Hepatocyte (in vitro differentiated cells): ENCODE measurements at regions not wholly inside any gene's neighbourhood (a gene's known extent, or its start where the extent isn't known, plus 50 kb on each side); places are given as distances from the start of the nearest gene placed in this dataset.

Experiments
- DNase-seq: peaks from one replicate; pipeline ENCODE4 v3.0.0-alpha.2; 2016; ENCODE audit warnings: low spot score
- H2AFZ ChIP-seq: fragments of 200-600 bp; sonication (generic); 2 replicates; pipeline ENCODE4 v1.6.0; 2016; ENCODE audit warnings: antibody characterized with exemption, mild to moderate bottlenecking
- H3K27ac ChIP-seq: fragments of 200-600 bp; sonication (generic); 2 replicates; pipeline ENCODE4 v1.5.1; 2016; ENCODE audit warnings: mild to moderate bottlenecking
- H3K27me3 ChIP-seq: fragments of 200-600 bp; sonication (generic); 2 replicates; pipeline ENCODE4 v1.6.1; 2016
- H3K36me3 ChIP-seq: fragments of 200-600 bp; sonication (generic); replicated peaks from 2 replicates; pipeline ENCODE4 v1.5.1; 2016; ENCODE audit warnings: low read depth; ENCODE audit not compliant: insufficient read depth
- H3K4me1 ChIP-seq: fragments of 200-600 bp; sonication (generic); 2 replicates; pipeline ENCODE4 v1.5.1; 2016; ENCODE audit warnings: mild to moderate bottlenecking, moderate library complexity; ENCODE audit not compliant: insufficient read depth
- H3K4me2 ChIP-seq: fragments of 200-600 bp; sonication (generic); 2 replicates; pipeline ENCODE4 v1.6.0; 2016
- H3K4me3 ChIP-seq: fragments of 200-600 bp; sonication (generic); 2 replicates; pipeline ENCODE4 v1.5.1; 2016; ENCODE audit warnings: mild to moderate bottlenecking
- H3K79me2 ChIP-seq: fragments of 200-600 bp; sonication (generic); 2 replicates; pipeline ENCODE4 v1.6.0; 2017; ENCODE audit warnings: mild to moderate bottlenecking
- H3K9me2 ChIP-seq: fragments of 200-600 bp; sonication (generic); replicated peaks from 2 replicates; pipeline ENCODE4 v1.6.0; 2017; ENCODE audit warnings: mild to moderate bottlenecking; ENCODE audit not compliant: insufficient read depth
- H3K9me3 ChIP-seq: fragments of 200-600 bp; sonication (generic); 2 replicates; pipeline ENCODE4 v1.5.1; 2016; ENCODE audit warnings: low read depth, mild to moderate bottlenecking
- H4K20me1 ChIP-seq: fragments of 200-600 bp; sonication (generic); 2 replicates; pipeline ENCODE4 v1.6.0; 2016; ENCODE audit warnings: mild to moderate bottlenecking; ENCODE audit not compliant: insufficient read depth, poor library complexity, severe bottlenecking
- EZH2 ChIP-seq: fragments of 200-600 bp; sonication (generic); IDR thresholded peaks from 2 replicates; pipeline ENCODE4 v1.6.1; 2016; ENCODE audit warnings: antibody characterized with exemption, mild to moderate bottlenecking, borderline replicate concordance
- EZH2phosphoT487 ChIP-seq: fragments of 200-600 bp; sonication (generic); IDR thresholded peaks from one replicate; pipeline ENCODE4 v1.6.1; 2018; ENCODE audit warnings: antibody characterized with exemption, mild to moderate bottlenecking, low read depth, moderate library complexity; ENCODE audit not compliant: unreplicated experiment, severe bottlenecking
- WGBS: methylation state at CpG from one replicate; pipeline ENCODE4 v1.1.6; 2016; ENCODE audit warnings: low lambda C conversion rate; ENCODE audit errors: missing lambda C conversion rate; 5-methylcytosine and 5-hydroxymethylcytosine counted together
- TF ChIP-seq, protein P1 (sequence below): fragments of 200-600 bp; sonication (generic); IDR thresholded peaks from 2 replicates; pipeline ENCODE4 v1.5.1; 2016; ENCODE audit warnings: antibody characterized with exemption, mild to moderate bottlenecking; ENCODE audit not compliant: poor library complexity

DNA sequence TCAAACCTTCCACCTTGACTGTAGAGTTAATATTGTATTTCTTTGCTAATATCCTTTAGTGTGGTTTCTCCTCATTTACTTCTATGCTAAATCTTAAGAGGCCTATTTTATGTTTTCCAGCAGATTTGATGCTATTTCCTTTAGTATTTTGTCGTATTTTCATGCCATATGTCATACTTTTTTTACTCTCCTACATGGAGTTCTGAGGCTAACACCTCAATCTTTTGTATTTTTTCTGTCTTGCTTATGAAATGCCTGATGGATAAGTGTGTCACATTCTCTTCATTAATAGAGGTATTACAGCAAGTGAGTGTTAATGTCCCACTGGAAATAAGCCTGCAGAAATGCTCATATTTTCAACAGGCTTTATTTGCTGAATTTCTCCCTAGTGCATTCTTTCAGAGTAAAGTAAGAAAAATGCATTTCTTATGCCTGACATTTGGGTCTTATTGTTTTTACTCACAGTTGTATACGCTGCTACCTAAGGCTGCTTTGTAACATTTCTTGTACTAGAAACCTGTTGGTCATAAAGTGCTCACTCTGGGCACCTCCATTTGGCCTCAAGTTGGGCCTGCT, 63.2 kb downstream of the DIPK2A start:
- DNase-seq = no peak
- H3K9me3 ChIP-seq = no peaks in the 10 kb centered on the region
- H2AFZ ChIP-seq = no peak overlapping the region
- no peaks in the 10 kb centered on the region for H3K9me2 ChIP-seq
- H3K27ac ChIP-seq = no peak overlapping the region
- H3K36me3 ChIP-seq = no peaks in the 10 kb centered on the region
- no peaks in the 10 kb centered on the region for H3K4me1 ChIP-seq
- H4K20me1 ChIP-seq = no peaks in the 10 kb centered on the region
- WGBS = 100% methylated on average over 2 of the region's 2 CpGs
- H3K79me2 ChIP-seq = no peaks in the 10 kb centered on the region
- H3K27me3 ChIP-seq = no peaks in the 10 kb centered on the region
- TF ChIP-seq EZH2phosphoT487 (no peak), EZH2 (no peak)
- TF ChIP-seq, protein P1, sequence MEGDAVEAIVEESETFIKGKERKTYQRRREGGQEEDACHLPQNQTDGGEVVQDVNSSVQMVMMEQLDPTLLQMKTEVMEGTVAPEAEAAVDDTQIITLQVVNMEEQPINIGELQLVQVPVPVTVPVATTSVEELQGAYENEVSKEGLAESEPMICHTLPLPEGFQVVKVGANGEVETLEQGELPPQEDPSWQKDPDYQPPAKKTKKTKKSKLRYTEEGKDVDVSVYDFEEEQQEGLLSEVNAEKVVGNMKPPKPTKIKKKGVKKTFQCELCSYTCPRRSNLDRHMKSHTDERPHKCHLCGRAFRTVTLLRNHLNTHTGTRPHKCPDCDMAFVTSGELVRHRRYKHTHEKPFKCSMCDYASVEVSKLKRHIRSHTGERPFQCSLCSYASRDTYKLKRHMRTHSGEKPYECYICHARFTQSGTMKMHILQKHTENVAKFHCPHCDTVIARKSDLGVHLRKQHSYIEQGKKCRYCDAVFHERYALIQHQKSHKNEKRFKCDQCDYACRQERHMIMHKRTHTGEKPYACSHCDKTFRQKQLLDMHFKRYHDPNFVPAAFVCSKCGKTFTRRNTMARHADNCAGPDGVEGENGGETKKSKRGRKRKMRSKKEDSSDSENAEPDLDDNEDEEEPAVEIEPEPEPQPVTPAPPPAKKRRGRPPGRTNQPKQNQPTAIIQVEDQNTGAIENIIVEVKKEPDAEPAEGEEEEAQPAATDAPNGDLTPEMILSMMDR = no peak
- H3K4me3 ChIP-seq = no peak overlapping the region
- no peak overlapping the region for H3K4me2 ChIP-seq

DNA sequence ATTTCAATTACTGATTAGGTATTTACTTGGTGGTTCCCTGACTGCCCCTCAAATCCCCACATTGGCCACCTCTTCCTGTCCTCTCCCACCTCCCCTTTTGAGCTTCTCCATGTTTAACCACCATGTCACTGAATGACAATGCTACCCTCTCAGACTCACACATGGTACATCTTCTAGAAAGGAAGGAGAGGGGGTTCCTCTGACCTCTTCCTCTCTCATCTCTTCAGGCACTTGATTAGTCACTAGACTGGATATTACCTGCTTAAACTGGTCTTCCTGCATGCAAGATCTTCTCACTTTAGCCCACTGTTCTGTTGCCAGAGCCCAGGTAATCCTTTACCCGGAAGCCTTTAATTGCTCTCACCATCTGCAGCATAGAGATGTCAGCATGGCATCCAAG, 64.9 kb downstream of the DIPK2A start:
- DNase-seq = no peak
- H3K27me3 ChIP-seq = no peaks in the 10 kb centered on the region
- H3K4me3 ChIP-seq = no peak overlapping the region
- H3K27ac ChIP-seq = no peak overlapping the region
- no peaks in the 10 kb centered on the region for H3K79me2 ChIP-seq
- no peaks in the 10 kb centered on the region for H3K9me2 ChIP-seq
- no peaks in the 10 kb centered on the region for H4K20me1 ChIP-seq
- no peaks in the 10 kb centered on the region for H3K36me3 ChIP-seq
- no peaks in the 10 kb centered on the region for H3K4me1 ChIP-seq
- TF ChIP-seq, protein P1 = no peak
- TF ChIP-seq EZH2 (no peak), EZH2phosphoT487 (no peak)
- H3K4me2 ChIP-seq = no peak overlapping the region
- WGBS = 93% methylated on average over 1 of the region's 1 CpG
- H2AFZ ChIP-seq = no peak overlapping the region
- no peaks in the 10 kb centered on the region for H3K9me3 ChIP-seq

DNA sequence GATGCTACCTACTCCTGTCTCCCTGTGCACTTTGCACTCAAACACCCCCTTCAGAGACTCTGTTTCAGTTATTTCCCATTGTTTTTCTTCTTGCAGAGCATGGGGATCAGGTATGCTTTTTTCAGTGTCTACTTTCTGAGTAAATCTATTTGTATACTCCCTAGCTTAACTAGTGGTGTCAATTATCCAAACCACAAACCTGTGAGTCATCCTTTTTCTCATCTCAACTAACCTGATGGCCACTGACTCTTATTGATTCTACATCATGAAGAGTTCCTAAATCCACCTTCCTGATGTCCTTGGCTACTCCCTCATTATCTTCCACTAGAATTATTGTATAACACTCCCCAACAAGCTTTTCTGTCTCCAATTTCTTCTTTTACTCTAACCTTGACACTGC, 68.0 kb downstream of the DIPK2A start:
- DNase-seq = no peak

More for the DNA sequence above, 68.0 kb downstream of the DIPK2A start:
- Histone ChIP-seq H3K27me3 (no peaks in the 10 kb centered on the region), H3K79me2 (no peaks in the 10 kb centered on the region), H3K4me3 (no peak overlapping the region), H2AFZ (no peak overlapping the region), H3K4me1 (no peaks in the 10 kb centered on the region), H3K27ac (no peak overlapping the region), H3K9me2 (no peaks in the 10 kb centered on the region), H3K36me3 (no peaks in the 10 kb centered on the region), H3K9me3 (no peaks in the 10 kb centered on the region), H4K20me1 (no peaks in the 10 kb centered on the region), H3K4me2 (no peak overlapping the region)
- TF ChIP-seq EZH2 = no peak
- TF ChIP-seq, protein P1 = no peak
- no peak for TF ChIP-seq EZH2phosphoT487
